Caco-2 (cell line): ENCODE measurements at regions not wholly inside any gene's neighbourhood (a gene's known extent, or its start where the extent isn't known, plus 50 kb on each side); places are given as distances from the start of the nearest gene placed in this dataset.

Source experiments
- BruUV-seq: library from RNA; stranded (reverse); fragments of 400-500 nt; replicated peaks from 2 replicates; lab custom pipeline; 2021; lab: Mats Ljungman, UMichigan
- CTCF ChIA-PET: fragments of 300-600 bp; sonication (Branson Sonifier 250); formaldehyde crosslinking; loops from one replicate; lab custom pipeline; 2022; ENCODE audit warnings: antibody characterized with exemption; lab: Charles Lee
- POLR2A ChIA-PET: fragments of 300-600 bp; sonication (Branson Sonifier 250); formaldehyde crosslinking; loops from one replicate; lab custom pipeline; 2022; ENCODE audit warnings: antibody characterized with exemption; lab: Charles Lee
- DNase-seq, 2 experiments: peaks; one replicate each; pipeline versions ENCODE4 v3.0.0 to v3.0.0-alpha.2; 2020 to 2022
- H3K27me3 ChIP-seq: replicated peaks from 2 replicates; pipeline ENCODE4 v1.6.0; 2011; ENCODE audit warnings: low read length; ENCODE audit not compliant: control insufficient read depth, insufficient read depth
- H3K36me3 ChIP-seq: 2 replicates; pipeline ENCODE4 v1.5.1; 2011; ENCODE audit warnings: low read length; ENCODE audit not compliant: control insufficient read depth, insufficient read depth
- H3K4me1 ChIP-seq: fragments of 250-450 bp; sonication (Bioruptor Pico); 2 replicates; pipeline ENCODE4 v1.5.1; 2020; ENCODE audit warnings: mild to moderate bottlenecking
- H3K4me3 ChIP-seq: 2 replicates; pipeline ENCODE4 v1.5.1; 2011; ENCODE audit warnings: low read depth, mild to moderate bottlenecking, control low read depth, low read length
- H3K9me3 ChIP-seq: fragments of 250-450 bp; sonication (Bioruptor Pico); 2 replicates; pipeline ENCODE4 v1.5.1; 2020; ENCODE audit warnings: mild to moderate bottlenecking, moderate library complexity
- H3K27ac Mint-ChIP-seq: one replicate; pipeline ENCODE4 v1.8.0; 2022; ENCODE audit warnings: mixed read lengths; ENCODE audit not compliant: unreplicated experiment
- H3K27me3 Mint-ChIP-seq: one replicate; pipeline ENCODE4 v1.8.0; 2022; ENCODE audit warnings: mixed read lengths; ENCODE audit not compliant: insufficient read depth, unreplicated experiment
- H3K36me3 Mint-ChIP-seq: one replicate; pipeline ENCODE4 v1.8.0; 2022; ENCODE audit warnings: mild to moderate bottlenecking, mixed read lengths; ENCODE audit not compliant: insufficient read depth, unreplicated experiment
- H3K4me1 Mint-ChIP-seq: one replicate; pipeline ENCODE4 v1.8.0; 2022; ENCODE audit warnings: low read depth, mixed read lengths; ENCODE audit not compliant: unreplicated experiment
- H3K4me3 Mint-ChIP-seq: one replicate; pipeline ENCODE4 v1.8.0; 2022; ENCODE audit warnings: mild to moderate bottlenecking, moderate library complexity, mixed read lengths; ENCODE audit not compliant: unreplicated experiment
- H3K9me3 Mint-ChIP-seq: one replicate; pipeline ENCODE4 v1.8.0; 2022; ENCODE audit warnings: mixed read lengths; ENCODE audit not compliant: unreplicated experiment
- intact Hi-C: fragments of 100-400 bp; cut with micrococcal nuclease; formaldehyde crosslinking; loops from one replicate; pipeline ENCODE4 v1.10.0; 2022; ENCODE audit not compliant: unreplicated experiment
- TF ChIP-seq, protein P1 (sequence below), 2 experiments: fragments of 200-600 bp in 1 of 2; IDR thresholded peaks; 1 replicate in 1 of 2; 2 replicates in 1 of 2; pipeline versions ENCODE4 v1.5.1 to v1.8.0; 2011 to 2022; ENCODE audit warnings: antibody characterized with exemption in 1 of 2, control low read depth in 1 of 2, inconsistent platforms in 1 of 2, low read depth in 1 of 2, low read length in 1 of 2, mild to moderate bottlenecking in 1 of 2, moderate library complexity in 1 of 2; ENCODE audit not compliant: insufficient read depth in 1 of 2, severe bottlenecking in 1 of 2, unreplicated experiment in 1 of 2

DNA sequence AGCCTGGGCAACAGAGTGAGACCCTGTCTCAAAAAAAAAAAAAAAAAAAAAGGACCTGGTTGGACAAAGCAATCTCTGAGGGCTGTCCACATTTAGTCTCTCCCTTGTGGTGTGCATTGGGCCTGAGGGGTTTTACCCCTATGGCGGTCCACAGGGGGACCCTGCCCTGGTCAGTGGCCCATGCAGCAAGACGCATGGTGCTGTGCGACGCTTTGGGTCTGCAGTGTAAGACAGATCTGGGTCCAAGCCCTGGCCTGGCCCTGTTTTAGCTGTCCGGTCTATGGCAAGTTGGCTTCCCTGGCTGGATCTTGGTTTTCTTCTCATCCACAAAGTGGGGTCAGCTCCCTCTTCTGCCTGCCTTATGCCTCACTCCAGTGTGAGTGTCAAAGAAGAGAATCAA is 123.2 kb upstream of the NLRP1 start:
- no peaks in the 10 kb centered on the region for H3K27me3 ChIP-seq
- ChIA-PET POLR2A (no interaction called here), CTCF (interaction anchor here (1.2 kb wide), 1 partner anchor 114 kb away, joined by 5 read pairs; no protein-coding TSS in a partner anchor)
- Mint-ChIP-seq H3K9me3 (no peaks in the 10 kb centered on the region), H3K27me3 (peaks cover 10% of the 10 kb centered on the region), H3K4me3 (no peak overlapping the region), H3K36me3 (no peaks in the 10 kb centered on the region), H3K27ac (no peak overlapping the region), H3K4me1 (no peaks in the 10 kb centered on the region)
- TF ChIP-seq, protein P1, sequence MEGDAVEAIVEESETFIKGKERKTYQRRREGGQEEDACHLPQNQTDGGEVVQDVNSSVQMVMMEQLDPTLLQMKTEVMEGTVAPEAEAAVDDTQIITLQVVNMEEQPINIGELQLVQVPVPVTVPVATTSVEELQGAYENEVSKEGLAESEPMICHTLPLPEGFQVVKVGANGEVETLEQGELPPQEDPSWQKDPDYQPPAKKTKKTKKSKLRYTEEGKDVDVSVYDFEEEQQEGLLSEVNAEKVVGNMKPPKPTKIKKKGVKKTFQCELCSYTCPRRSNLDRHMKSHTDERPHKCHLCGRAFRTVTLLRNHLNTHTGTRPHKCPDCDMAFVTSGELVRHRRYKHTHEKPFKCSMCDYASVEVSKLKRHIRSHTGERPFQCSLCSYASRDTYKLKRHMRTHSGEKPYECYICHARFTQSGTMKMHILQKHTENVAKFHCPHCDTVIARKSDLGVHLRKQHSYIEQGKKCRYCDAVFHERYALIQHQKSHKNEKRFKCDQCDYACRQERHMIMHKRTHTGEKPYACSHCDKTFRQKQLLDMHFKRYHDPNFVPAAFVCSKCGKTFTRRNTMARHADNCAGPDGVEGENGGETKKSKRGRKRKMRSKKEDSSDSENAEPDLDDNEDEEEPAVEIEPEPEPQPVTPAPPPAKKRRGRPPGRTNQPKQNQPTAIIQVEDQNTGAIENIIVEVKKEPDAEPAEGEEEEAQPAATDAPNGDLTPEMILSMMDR (IDR thresholded peaks at IDR 0.05; ENCODE audit: insufficient read depth in 1 of 2, low read depth in 1 of 2, low read length in 1 of 2, severe bottlenecking in 1 of 2, unreplicated experiment in 1 of 2): no peak
- BruUV-seq: no TSS peak
- DNase-seq: no peak
- H3K9me3 ChIP-seq: no peaks in the 10 kb centered on the region
- no peaks in the 10 kb centered on the region for H3K36me3 ChIP-seq
- no peak overlapping the region for H3K4me3 ChIP-seq
- no peaks in the 10 kb centered on the region for H3K4me1 ChIP-seq
- intact Hi-C loops: loop anchor here (2.0 kb wide), 1 partner anchor 115 kb away; no protein-coding TSS in a partner anchor

DNA sequence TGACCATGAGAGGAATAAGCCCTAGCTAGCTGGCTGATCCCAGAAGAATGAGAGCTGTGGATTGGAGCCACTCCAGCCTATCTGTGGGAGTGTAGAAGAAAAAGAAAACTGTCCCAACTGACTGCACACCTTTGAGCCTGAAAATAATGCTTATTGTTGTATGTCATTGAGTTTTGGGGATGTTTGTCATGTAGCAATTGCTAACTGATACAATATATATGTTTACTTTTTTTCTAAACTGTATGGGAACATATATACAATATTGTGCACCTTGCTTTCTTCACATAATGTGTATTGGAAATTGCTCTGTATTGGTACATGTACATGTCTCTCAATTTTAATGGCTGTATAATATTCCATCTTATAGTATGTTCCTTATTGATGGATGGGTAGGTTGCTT is 124.0 kb upstream of the NLRP1 start:
- H3K4me3 ChIP-seq: no peak overlapping the region
- H3K27ac Mint-ChIP-seq: no peak overlapping the region
- H3K36me3 Mint-ChIP-seq: no peaks in the 10 kb centered on the region
- intact Hi-C loops: no loop called here
- no peaks in the 10 kb centered on the region for H3K4me1 ChIP-seq
- H3K27me3 ChIP-seq: no peaks in the 10 kb centered on the region
- H3K4me1 Mint-ChIP-seq: no peaks in the 10 kb centered on the region
- H3K36me3 ChIP-seq: no peaks in the 10 kb centered on the region
- BruUV-seq: no TSS peak
- DNase-seq: no peak
- H3K4me3 Mint-ChIP-seq: no peak overlapping the region
- H3K9me3 ChIP-seq: no peaks in the 10 kb centered on the region
- CTCF ChIA-PET: no interaction called here
- H3K27me3 Mint-ChIP-seq: peaks cover 11% of the 10 kb centered on the region
- TF ChIP-seq, protein P1 (IDR thresholded peaks at IDR 0.05; ENCODE audit: insufficient read depth in 1 of 2, low read depth in 1 of 2, low read length in 1 of 2, severe bottlenecking in 1 of 2, unreplicated experiment in 1 of 2): no peak
- H3K9me3 Mint-ChIP-seq: no peaks in the 10 kb centered on the region
- POLR2A ChIA-PET: no interaction called here

DNA sequence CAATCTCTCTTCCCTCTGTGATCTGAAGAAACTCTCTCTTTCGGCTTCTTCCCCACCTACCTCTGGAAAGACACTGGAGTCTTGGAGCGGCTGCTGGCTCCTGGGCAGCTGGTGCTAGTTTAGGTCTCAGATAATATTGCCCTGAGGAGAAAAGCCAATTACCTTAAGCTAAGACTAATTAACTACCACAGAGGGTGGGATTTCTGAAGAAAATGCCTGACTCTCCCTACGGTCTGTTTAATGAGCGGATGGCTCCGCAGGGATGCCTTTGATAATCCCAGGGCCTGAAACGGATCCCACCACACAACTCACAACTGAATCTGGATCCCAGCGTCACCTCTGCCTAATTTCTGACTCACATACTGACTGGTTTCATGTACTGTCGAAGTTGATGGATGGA is 127.0 kb upstream of the NLRP1 start:
- H3K9me3 Mint-ChIP-seq: no peaks in the 10 kb centered on the region
- ChIA-PET CTCF (no interaction called here), POLR2A (interaction anchor here (0.6 kb wide), 1 partner anchor 435 kb away, joined by 4 read pairs; no protein-coding TSS in a partner anchor)
- TF ChIP-seq, protein P1 (IDR thresholded peaks at IDR 0.05; ENCODE audit: insufficient read depth in 1 of 2, low read depth in 1 of 2, low read length in 1 of 2, severe bottlenecking in 1 of 2, unreplicated experiment in 1 of 2): no peak
- Histone ChIP-seq H3K4me1 (no peaks in the 10 kb centered on the region), H3K36me3 (no peaks in the 10 kb centered on the region), H3K27me3 (no peaks in the 10 kb centered on the region), H3K4me3 (no peak overlapping the region), H3K9me3 (no peaks in the 10 kb centered on the region)
- no peaks in the 10 kb centered on the region for H3K4me1 Mint-ChIP-seq
- no peaks in the 10 kb centered on the region for H3K36me3 Mint-ChIP-seq
- no peak overlapping the region for H3K4me3 Mint-ChIP-seq
- H3K27ac Mint-ChIP-seq: no peak overlapping the region
- H3K27me3 Mint-ChIP-seq: peaks cover 18% of the 10 kb centered on the region
- DNase-seq: no peak
- intact Hi-C loops: no loop called here
- BruUV-seq: no TSS peak
